GM12878 (cell line): ENCODE measurements at regions not wholly inside any gene's neighbourhood (a gene's known extent, or its start where the extent isn't known, plus 50 kb on each side); places are given as distances from the start of the nearest gene placed in this dataset.

Experiments used
- ATAC-seq: fragments of 200-7000 bp; cut with Tn5 transposase; 3 replicates; pipeline ENCODE4 v1.9.1; 2020; ENCODE audit warnings: mild to moderate bottlenecking, moderate library complexity
- BruUV-seq: library from RNA; stranded (reverse); fragments of 400-500 nt; replicated peaks from 2 replicates; lab custom pipeline; 2021; lab: Mats Ljungman, UMichigan
- CTCF ChIA-PET: fragments of 300-600 bp; sonication (Branson Sonifier 250); formaldehyde crosslinking; extraction: SDS; loops from one replicate; lab custom pipeline; 2021; ENCODE audit warnings: inconsistent platforms; lab: Yijun Ruan, JAX
- POLR2A ChIA-PET: fragments of 350-600 bp; formaldehyde crosslinking; extraction: SDS; loops from one replicate; lab custom pipeline; 2021; ENCODE audit warnings: inconsistent platforms; lab: Charles Lee
- RAD21 ChIA-PET: fragments of 300-600 bp; sonication (Branson Sonifier 250); formaldehyde crosslinking; loops from one replicate; lab custom pipeline; 2023; ENCODE audit warnings: antibody characterized with exemption; ENCODE audit not compliant: unreplicated experiment; lab: Charles Lee
- SMC1A ChIA-PET: fragments of 300-600 bp; sonication (Branson Sonifier 250); formaldehyde crosslinking; loops from one replicate; lab custom pipeline; 2023; ENCODE audit not compliant: unreplicated experiment, uncharacterized antibody; lab: Charles Lee
- DNase-seq: peaks from one replicate; pipeline ENCODE4 v3.0.0-alpha.2; 2011; ENCODE audit warnings: low read depth, low spot score
- FAIRE-seq: peaks from 3 replicates; lab custom pipeline; 2011; peaks lifted over from hg19 to GRCh38; lab: Jason Lieb, UNC
- H2AFZ ChIP-seq: 2 replicates; pipeline ENCODE4 v1.6.0; 2011; ENCODE audit warnings: low read depth, low read length, control low read depth; ENCODE audit not compliant: control insufficient read depth
- H3K27ac ChIP-seq: 2 replicates; pipeline ENCODE4 v1.5.1; 2011; ENCODE audit warnings: control low read depth; ENCODE audit not compliant: control insufficient read depth, insufficient read depth
- H3K27me3 ChIP-seq, 2 experiments: replicated peaks in 1 of 2; 2 replicates each; pipeline versions ENCODE4 v1.6.0 to v1.6.1; 2011; ENCODE audit warnings: low read length in 1 of 2; ENCODE audit not compliant: control insufficient read depth in 2 of 2, insufficient read depth in 2 of 2
- H3K36me3 ChIP-seq, 2 experiments: 2 replicates each; pipeline ENCODE4 v1.5.1; 2011; ENCODE audit warnings: low read length in 1 of 2; ENCODE audit not compliant: control insufficient read depth in 2 of 2, insufficient read depth in 2 of 2
- H3K4me1 ChIP-seq: 2 replicates; pipeline ENCODE4 v1.6.1; 2011; ENCODE audit warnings: mild to moderate bottlenecking, low read length, moderate library complexity, mixed read lengths; ENCODE audit not compliant: control insufficient read depth, insufficient read depth
- H3K4me2 ChIP-seq: 2 replicates; pipeline ENCODE4 v1.6.0; 2011; ENCODE audit warnings: control low read depth; ENCODE audit not compliant: control insufficient read depth, insufficient read depth
- H3K4me3 ChIP-seq: fragments of 200-600 bp; sonication (generic); 2 replicates; pipeline ENCODE4 v1.5.1; 2016
- H3K79me2 ChIP-seq: 2 replicates; pipeline ENCODE4 v1.6.0; 2011; ENCODE audit warnings: low read length; ENCODE audit not compliant: control insufficient read depth, insufficient read depth
- H3K9ac ChIP-seq: 2 replicates; pipeline ENCODE4 v1.8.0; 2011; ENCODE audit warnings: low read length, control low read depth, mixed read lengths; ENCODE audit not compliant: control insufficient read depth, insufficient read depth
- H3K9me3 ChIP-seq: replicated peaks from 3 replicates; pipeline ENCODE4 v1.5.1; 2011; ENCODE audit warnings: mild to moderate bottlenecking, low read length; ENCODE audit not compliant: control insufficient read depth, insufficient read depth
- H4K20me1 ChIP-seq: 2 replicates; pipeline ENCODE4 v1.6.0; 2011; ENCODE audit not compliant: control insufficient read depth, insufficient read depth
- BCL11A ChIP-seq: IDR thresholded peaks from 2 replicates; pipeline ENCODE4 v1.6.1; 2011; ENCODE audit warnings: low read depth, low read length
- EED ChIP-seq: sonication (generic); IDR thresholded peaks from 2 replicates; pipeline ENCODE4 v1.6.1; 2016; ENCODE audit warnings: antibody characterized with exemption, low read depth
- JUND ChIP-seq: IDR thresholded peaks from 2 replicates; pipeline ENCODE4 v1.6.1; 2012; ENCODE audit warnings: low read depth, mild to moderate bottlenecking, low read length, improper control_type of control experiment, moderate library complexity
- MAX ChIP-seq: IDR thresholded peaks from 2 replicates; pipeline ENCODE4 v1.6.1; 2012; ENCODE audit warnings: low read depth, low read length, improper control_type of control experiment
- MEF2B ChIP-seq: fragments of 450-650 bp; IDR thresholded peaks from 2 replicates; pipeline ENCODE4 v1.6.1; 2018; ENCODE audit warnings: mild to moderate bottlenecking, moderate library complexity; ENCODE audit not compliant: partially characterized antibody, poor library complexity, severe bottlenecking
- PBX3 ChIP-seq: IDR thresholded peaks from 2 replicates; pipeline ENCODE4 v1.6.1; 2011; ENCODE audit warnings: mild to moderate bottlenecking, low read depth, low read length, moderate library complexity; ENCODE audit not compliant: insufficient replicate concordance
- POLR2A ChIP-seq: IDR thresholded peaks from 2 replicates; pipeline ENCODE4 v1.6.1; 2011; ENCODE audit warnings: low read depth, mild to moderate bottlenecking, low read length
- POLR2AphosphoS5 ChIP-seq: IDR thresholded peaks from 2 replicates; pipeline ENCODE4 v1.6.1; 2011; ENCODE audit warnings: mild to moderate bottlenecking, low read length, inconsistent platforms
- SREBF2 ChIP-seq: IDR thresholded peaks from 2 replicates; pipeline ENCODE4 v1.6.1; 2012; ENCODE audit warnings: mild to moderate bottlenecking, low read length
- STAT1 ChIP-seq: fragments of 450-650 bp; conservative IDR thresholded peaks from 2 replicates; pipeline ENCODE4 v1.6.1; 2014; ENCODE audit warnings: antibody characterized with exemption, mild to moderate bottlenecking
- ZNF274 ChIP-seq: IDR thresholded peaks from one replicate; pipeline ENCODE4 v1.8.0; 2011; ENCODE audit not compliant: insufficient read length, insufficient read depth
- WGBS: methylation state at CpG from one replicate; pipeline ENCODE4 v1.1.6; 2016; ENCODE audit warnings: low lambda C conversion rate; ENCODE audit not compliant: insufficient replicate concordance, insufficient coverage; ENCODE audit errors: missing lambda C conversion rate; 5-methylcytosine and 5-hydroxymethylcytosine counted together
- in situ Hi-C: fragments of 300-500 bp; cut with MboI; formaldehyde crosslinking; loops from 9 replicates; pipeline ENCODE4 v1.14.3; 2018; ENCODE audit warnings: mixed read lengths
- intact Hi-C: fragments of 100-400 bp; cut with micrococcal nuclease; formaldehyde crosslinking; loops from one replicate; pipeline ENCODE4 v1.14.2; 2022; ENCODE audit not compliant: unreplicated experiment
- TF ChIP-seq, protein P1 (sequence below): IDR thresholded peaks from 2 replicates; pipeline ENCODE4 v1.6.1; 2011; ENCODE audit warnings: borderline replicate concordance, low read depth, mild to moderate bottlenecking, moderate library complexity, mixed read lengths, low read length; ENCODE audit not compliant: insufficient read depth; ENCODE audit errors: extremely low read length
- TF ChIP-seq, protein P2 (sequence below): fragments of 450-650 bp; IDR thresholded peaks from 2 replicates; pipeline ENCODE4 v1.6.1; 2016; ENCODE audit warnings: mild to moderate bottlenecking, moderate library complexity, borderline replicate concordance

GRCh38 chr2:222810044-222810443, 50.8 kb upstream of the ACSL3 start:
- Histone ChIP-seq H3K9ac (no peak overlapping the region), H3K4me2 (no peak overlapping the region), H3K79me2 (no peaks in the 10 kb centered on the region), H3K4me1 (peaks cover 17% of the 10 kb centered on the region), H3K9me3 (no peaks in the 10 kb centered on the region; the same call in 2 of the 3 replicates), H3K27me3 (no peaks in the 10 kb centered on the region; a peak in 2 of 4 replicates), H3K36me3 (no peaks in the 10 kb centered on the region), H2AFZ (no peak overlapping the region), H3K4me3 (no peak overlapping the region), H3K27ac (no peak overlapping the region), H4K20me1 (no peaks in the 10 kb centered on the region)
- WGBS: 93% methylated on average over 5 of the region's 5 CpGs
- intact Hi-C loops (no loop called here), in situ Hi-C loops (no loop called here)
- ChIA-PET SMC1A (no interaction called here), POLR2A (no interaction called here), RAD21 (no interaction called here), CTCF (interaction anchor here (2.1 kb wide), 1 partner anchor 12 kb away, joined by 7 read pairs; no protein-coding TSS in a partner anchor)
- TF ChIP-seq POLR2A: no peak
- no peak for TF ChIP-seq JUND
- TF ChIP-seq BCL11A: no peak
- TF ChIP-seq POLR2AphosphoS5: no peak
- no peak for TF ChIP-seq EED
- TF ChIP-seq ZNF274: no peak
- no peak for TF ChIP-seq STAT1
- TF ChIP-seq MEF2B: no peak
- TF ChIP-seq, protein P1, sequence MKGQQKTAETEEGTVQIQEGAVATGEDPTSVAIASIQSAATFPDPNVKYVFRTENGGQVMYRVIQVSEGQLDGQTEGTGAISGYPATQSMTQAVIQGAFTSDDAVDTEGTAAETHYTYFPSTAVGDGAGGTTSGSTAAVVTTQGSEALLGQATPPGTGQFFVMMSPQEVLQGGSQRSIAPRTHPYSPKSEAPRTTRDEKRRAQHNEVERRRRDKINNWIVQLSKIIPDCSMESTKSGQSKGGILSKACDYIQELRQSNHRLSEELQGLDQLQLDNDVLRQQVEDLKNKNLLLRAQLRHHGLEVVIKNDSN: no peak
- TF ChIP-seq, protein P2, sequence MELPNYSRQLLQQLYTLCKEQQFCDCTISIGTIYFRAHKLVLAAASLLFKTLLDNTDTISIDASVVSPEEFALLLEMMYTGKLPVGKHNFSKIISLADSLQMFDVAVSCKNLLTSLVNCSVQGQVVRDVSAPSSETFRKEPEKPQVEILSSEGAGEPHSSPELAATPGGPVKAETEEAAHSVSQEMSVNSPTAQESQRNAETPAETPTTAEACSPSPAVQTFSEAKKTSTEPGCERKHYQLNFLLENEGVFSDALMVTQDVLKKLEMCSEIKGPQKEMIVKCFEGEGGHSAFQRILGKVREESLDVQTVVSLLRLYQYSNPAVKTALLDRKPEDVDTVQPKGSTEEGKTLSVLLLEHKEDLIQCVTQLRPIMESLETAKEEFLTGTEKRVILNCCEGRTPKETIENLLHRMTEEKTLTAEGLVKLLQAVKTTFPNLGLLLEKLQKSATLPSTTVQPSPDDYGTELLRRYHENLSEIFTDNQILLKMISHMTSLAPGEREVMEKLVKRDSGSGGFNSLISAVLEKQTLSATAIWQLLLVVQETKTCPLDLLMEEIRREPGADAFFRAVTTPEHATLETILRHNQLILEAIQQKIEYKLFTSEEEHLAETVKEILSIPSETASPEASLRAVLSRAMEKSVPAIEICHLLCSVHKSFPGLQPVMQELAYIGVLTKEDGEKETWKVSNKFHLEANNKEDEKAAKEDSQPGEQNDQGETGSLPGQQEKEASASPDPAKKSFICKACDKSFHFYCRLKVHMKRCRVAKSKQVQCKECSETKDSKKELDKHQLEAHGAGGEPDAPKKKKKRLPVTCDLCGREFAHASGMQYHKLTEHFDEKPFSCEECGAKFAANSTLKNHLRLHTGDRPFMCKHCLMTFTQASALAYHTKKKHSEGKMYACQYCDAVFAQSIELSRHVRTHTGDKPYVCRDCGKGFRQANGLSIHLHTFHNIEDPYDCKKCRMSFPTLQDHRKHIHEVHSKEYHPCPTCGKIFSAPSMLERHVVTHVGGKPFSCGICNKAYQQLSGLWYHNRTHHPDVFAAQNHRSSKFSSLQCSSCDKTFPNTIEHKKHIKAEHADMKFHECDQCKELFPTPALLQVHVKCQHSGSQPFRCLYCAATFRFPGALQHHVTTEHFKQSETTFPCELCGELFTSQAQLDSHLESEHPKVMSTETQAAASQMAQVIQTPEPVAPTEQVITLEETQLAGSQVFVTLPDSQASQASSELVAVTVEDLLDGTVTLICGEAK: no peak
- no peak for TF ChIP-seq SREBF2
- TF ChIP-seq MAX: no peak
- no peak for TF ChIP-seq PBX3
- FAIRE-seq (no peak), DNase-seq (no peak), ATAC-seq (no peak)
- no TSS peak for BruUV-seq
